OCI-LY7 (cell line): ENCODE measurements at regions not wholly inside any gene's neighbourhood (a gene's known extent, or its start where the extent isn't known, plus 50 kb on each side); places are given as distances from the start of the nearest gene placed in this dataset.

Experiments used
- EZH2phosphoT487 ChIP-seq: fragments of 200-600 bp; sonication (generic); IDR thresholded peaks from 2 replicates; pipeline ENCODE4 v1.6.1; 2018; ENCODE audit warnings: low read depth, borderline replicate concordance, mild to moderate bottlenecking, mixed run types, antibody characterized with exemption, low read length, moderate library complexity, mixed read lengths
- TF ChIP-seq, protein P1 (sequence below): fragments of 200-600 bp; sonication (generic); conservative IDR thresholded peaks from 2 replicates; pipeline ENCODE4 v1.5.1; 2014; ENCODE audit warnings: mild to moderate bottlenecking, antibody characterized with exemption, low read length, moderate library complexity, mixed read lengths

DNA sequence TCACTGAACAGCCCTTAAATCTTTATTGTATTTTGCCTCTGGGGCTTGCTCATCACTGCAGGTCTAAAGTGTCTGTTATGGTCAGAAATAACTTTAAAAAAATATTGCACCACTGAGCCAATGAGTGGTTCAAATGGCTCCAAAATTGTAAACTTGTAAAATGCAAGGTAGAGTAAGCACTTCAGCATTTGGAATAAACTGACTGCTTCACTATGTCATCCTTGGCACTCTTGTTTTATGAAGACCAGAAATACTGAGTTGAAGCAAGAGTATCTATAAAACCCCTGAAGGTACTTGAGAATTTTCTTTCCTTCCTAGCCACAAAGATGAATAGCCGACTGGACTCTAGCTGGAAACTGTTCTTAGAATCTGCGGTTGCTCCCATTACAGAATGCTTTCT is 390.3 kb upstream of the DPH6 start:
- TF ChIP-seq, protein P1, sequence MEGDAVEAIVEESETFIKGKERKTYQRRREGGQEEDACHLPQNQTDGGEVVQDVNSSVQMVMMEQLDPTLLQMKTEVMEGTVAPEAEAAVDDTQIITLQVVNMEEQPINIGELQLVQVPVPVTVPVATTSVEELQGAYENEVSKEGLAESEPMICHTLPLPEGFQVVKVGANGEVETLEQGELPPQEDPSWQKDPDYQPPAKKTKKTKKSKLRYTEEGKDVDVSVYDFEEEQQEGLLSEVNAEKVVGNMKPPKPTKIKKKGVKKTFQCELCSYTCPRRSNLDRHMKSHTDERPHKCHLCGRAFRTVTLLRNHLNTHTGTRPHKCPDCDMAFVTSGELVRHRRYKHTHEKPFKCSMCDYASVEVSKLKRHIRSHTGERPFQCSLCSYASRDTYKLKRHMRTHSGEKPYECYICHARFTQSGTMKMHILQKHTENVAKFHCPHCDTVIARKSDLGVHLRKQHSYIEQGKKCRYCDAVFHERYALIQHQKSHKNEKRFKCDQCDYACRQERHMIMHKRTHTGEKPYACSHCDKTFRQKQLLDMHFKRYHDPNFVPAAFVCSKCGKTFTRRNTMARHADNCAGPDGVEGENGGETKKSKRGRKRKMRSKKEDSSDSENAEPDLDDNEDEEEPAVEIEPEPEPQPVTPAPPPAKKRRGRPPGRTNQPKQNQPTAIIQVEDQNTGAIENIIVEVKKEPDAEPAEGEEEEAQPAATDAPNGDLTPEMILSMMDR = no peak
- TF ChIP-seq EZH2phosphoT487 = no peak
